ENCODE measurements at regions not wholly inside any gene's neighbourhood (a gene's known extent, or its start where the extent isn't known, plus 50 kb on each side); places are given as distances from the start of the nearest gene placed in this dataset.

DNA sequence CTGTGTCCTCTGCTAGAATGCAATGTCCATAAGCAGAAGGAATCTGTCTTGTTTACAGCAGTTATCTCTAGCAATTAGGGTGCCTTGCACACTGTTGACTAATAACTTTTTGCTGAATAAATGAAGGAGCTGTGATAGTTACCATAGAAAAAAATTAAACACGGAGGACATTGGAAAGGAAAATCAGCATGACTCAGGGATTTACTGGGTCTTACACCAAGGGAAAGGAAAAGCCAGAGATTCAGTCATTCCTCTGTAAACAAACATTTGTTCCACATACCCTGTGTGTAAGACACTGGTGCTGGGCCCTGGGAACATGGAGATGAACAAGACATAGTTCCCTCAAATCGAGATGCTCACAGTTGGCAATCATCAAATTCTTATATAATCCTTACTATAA, 183.3 kb downstream of the PTGER3 start:
- peak in 1 of 2 experiments; percentile 36 for DNase-seq
- TF ChIP-seq GATA1 (IDR thresholded peaks at IDR 0.05; ENCODE audit: low read depth, low read length) (no peak), POLR2A (IDR thresholded peaks at IDR 0.05; ENCODE audit: low read length) (no peak)

- DNase-seq: no peak
- TF ChIP-seq GATA1 (IDR thresholded peaks at IDR 0.05; ENCODE audit: low read depth, low read length): no peak
- no peak for TF ChIP-seq POLR2A (IDR thresholded peaks at IDR 0.05; ENCODE audit: low read length)
Measured at GRCh38 chr1:70866542-70867264, 180.9 kb downstream of the PTGER3 start.

DNA sequence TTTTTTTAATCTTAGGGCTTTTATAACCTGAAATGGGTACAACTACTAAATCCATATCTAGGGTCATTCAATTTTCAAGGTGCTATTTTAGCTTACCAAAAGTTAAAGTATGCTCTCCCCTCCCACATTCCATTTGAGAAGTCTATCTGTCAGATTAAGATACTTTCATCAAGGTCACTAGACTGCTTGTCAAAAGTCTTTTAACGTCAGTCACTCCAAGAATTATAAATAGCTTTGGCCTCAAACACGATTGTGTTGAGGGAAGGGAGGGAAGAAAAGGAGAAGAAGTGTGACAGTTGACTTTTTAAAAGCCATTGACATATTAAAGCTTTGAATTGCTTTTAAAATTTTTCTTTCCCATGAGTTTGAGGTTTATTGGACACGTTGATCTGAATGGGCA, 175.8 kb downstream of the PTGER3 start:
- TF ChIP-seq GATA1 (IDR thresholded peaks at IDR 0.05; ENCODE audit: low read depth, low read length): no peak
- TF ChIP-seq POLR2A (IDR thresholded peaks at IDR 0.05; ENCODE audit: low read length): no peak
- DNase-seq: no peak

DNA sequence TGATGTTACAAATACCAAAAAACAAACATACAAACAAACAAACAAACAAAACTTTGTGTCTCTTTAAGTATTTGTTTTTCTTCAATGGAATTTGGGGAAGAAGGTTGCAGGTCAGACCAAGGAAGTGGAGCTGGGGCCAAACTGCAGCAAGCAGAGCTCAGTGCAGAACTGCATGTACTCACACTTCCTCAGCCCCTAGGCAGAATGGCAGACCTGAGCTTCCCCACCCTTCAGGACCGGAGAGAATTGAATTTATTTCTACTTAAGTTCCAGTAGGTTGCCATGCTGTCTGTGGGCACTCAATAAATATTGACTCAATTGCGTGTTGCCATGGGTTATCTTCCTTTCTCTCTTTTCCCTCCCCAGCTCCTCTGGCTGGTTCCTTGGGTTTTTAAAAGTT, 173.6 kb downstream of the PTGER3 start:
- DNase-seq: no peak
- no peak for TF ChIP-seq GATA1 (IDR thresholded peaks at IDR 0.05; ENCODE audit: low read depth, low read length)
- TF ChIP-seq POLR2A (IDR thresholded peaks at IDR 0.05; ENCODE audit: low read length): no peak

DNA sequence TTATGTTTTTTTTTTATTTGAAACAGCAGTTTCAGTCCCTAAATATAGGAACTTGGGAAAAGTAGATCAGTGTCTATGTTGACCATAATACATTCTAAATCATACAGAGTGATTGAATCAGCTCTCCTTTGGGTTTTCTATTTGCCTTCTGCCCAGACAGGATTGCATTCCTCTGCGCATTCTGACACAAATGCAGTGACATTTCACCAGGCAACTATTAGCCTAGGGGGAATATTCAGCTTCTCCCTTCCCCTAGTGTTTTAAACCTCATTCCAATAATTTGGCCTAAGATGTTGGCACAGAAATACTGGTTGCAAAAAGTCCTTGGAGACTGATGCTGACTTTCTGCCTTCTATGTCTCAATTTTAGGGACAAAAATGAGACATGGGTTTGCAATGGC, 172.8 kb downstream of the PTGER3 start:
- TF ChIP-seq POLR2A (IDR thresholded peaks at IDR 0.05; ENCODE audit: low read length) (no peak), GATA1 (IDR thresholded peaks at IDR 0.05; ENCODE audit: low read depth, low read length) (no peak)
- no peak for DNase-seq

DNA sequence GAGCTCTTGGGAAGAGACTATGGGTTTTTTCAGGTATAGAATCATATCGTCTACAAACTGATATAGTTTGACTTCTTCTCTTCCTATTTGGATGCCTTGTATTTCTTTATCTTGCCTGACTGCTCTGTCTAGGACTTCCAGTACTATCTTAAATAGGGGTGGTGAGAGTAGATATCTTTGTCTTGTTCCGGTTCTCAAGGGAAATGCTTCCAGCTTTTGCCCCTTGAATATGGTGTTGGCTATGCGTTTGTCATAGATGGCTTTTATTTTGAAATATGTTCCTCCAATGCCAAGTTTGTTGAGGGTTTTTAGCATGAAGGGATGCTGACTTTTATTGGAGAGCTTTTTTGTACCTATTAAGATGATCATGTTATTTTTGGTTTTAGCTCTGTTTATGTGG, 170.3 kb downstream of the PTGER3 start:
- TF ChIP-seq GATA1 (IDR thresholded peaks at IDR 0.05; ENCODE audit: low read depth, low read length) (no peak), POLR2A (IDR thresholded peaks at IDR 0.05; ENCODE audit: low read length) (no peak)
- peak in 1 of 2 experiments; percentile 33 for DNase-seq

GRCh38 chr1:70887936-70888335, 159.7 kb downstream of the PTGER3 start:
- no peak for TF ChIP-seq GATA1 (IDR thresholded peaks at IDR 0.05; ENCODE audit: low read depth, low read length)
- no peak for TF ChIP-seq POLR2A (IDR thresholded peaks at IDR 0.05; ENCODE audit: low read length)
- peak in 1 of 2 experiments; percentile 5 for DNase-seq

- TF ChIP-seq GATA1 (IDR thresholded peaks at IDR 0.05; ENCODE audit: low read depth, low read length): no peak
- no peak for TF ChIP-seq POLR2A (IDR thresholded peaks at IDR 0.05; ENCODE audit: low read length)
- DNase-seq: no peak
Measured at GRCh38 chr1:70888722-70889121, 158.9 kb downstream of the PTGER3 start.

- TF ChIP-seq POLR2A (IDR thresholded peaks at IDR 0.05; ENCODE audit: low read length) (no peak), GATA1 (IDR thresholded peaks at IDR 0.05; ENCODE audit: low read depth, low read length) (no peak)
- DNase-seq: peak; percentile 22 to 78
Measured at GRCh38 chr1:70890408-70890807, 157.2 kb downstream of the PTGER3 start.

DNA sequence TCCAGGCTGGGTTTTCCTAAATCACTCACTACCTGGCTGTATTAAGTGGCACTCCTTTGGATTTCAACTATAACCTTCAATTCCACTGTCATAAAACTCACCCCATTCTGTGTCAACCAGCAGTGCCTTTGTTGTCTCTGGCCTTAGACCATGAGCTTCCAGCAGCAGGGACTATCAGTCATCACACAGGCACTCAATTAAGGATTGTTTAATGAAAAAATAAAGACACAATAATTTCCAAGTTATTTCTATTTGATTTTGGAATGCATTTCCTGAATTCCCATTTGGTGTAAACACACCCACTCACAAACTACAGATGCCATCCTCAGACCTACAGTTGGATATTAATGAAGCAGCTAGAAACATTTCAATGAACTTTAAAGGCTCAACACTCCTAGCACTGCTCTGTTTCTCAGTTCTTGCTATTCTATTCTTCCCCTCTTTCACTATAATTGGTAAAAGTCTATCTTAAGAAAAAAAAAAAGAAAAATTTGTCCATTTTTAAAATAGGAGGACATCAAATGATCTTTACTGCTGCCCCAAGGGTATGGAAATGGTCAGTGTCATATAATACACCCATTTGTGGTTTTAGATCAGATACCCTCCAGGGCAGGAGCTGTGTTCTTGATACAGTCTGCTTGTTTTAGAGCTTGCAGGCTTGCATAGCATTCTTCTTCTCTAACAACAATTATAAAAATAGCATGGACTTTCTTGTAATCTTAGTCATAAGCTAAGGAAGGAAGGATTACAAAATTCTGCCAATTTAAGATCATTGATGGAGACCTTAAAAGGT, 156.4 kb downstream of the PTGER3 start:
- DNase-seq: peak in 1 of 2 experiments; percentile 51
- TF ChIP-seq GATA1 (IDR thresholded peaks at IDR 0.05; ENCODE audit: low read depth, low read length): no peak
- no peak for TF ChIP-seq POLR2A (IDR thresholded peaks at IDR 0.05; ENCODE audit: low read length)

DNA sequence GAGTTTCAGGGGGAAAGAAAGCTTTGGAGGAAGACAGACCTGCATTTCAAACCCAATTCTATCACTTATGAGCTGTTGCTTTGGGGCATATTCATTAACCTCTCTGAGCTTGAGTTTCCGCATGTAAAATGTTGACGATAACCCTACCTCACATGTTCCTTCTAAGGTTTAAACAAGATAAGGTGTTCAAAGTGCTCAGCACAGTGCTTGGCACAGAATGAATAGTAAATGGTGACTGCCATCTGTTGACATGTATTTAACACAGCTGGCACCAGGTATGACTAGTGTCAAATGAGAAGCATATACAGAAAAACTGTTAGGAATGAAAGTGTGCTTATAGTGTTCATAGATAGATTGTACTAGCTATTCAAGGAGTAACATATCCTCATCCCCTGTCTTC, 155.5 kb downstream of the PTGER3 start:
- TF ChIP-seq POLR2A (IDR thresholded peaks at IDR 0.05; ENCODE audit: low read length) (no peak), GATA1 (IDR thresholded peaks at IDR 0.05; ENCODE audit: low read depth, low read length) (no peak)
- no peak for DNase-seq

GRCh38 chr1:70892930-70893329, 154.7 kb downstream of the PTGER3 start:
- no peak for DNase-seq
- TF ChIP-seq POLR2A (IDR thresholded peaks at IDR 0.05; ENCODE audit: low read length) (no peak), GATA1 (IDR thresholded peaks at IDR 0.05; ENCODE audit: low read depth, low read length) (no peak)

DNA sequence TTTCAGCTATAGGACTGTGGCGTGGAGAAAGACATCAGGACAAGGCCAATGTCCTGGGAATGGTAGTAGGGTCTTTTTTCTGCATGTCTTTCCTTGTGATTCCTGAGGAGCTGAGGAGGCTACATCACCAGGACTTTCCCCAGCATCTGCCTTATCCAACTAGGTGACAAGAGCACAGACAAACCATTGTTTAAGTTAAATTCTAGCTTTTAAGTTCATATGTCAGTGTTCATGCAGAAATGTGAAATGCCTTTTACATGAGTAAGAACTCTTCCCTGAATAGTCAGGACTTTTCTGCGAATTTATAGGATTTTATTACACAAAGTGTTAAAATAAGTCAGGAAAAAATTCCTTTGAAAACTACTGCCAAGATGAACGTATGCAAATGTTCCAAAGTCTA, 154.2 kb downstream of the PTGER3 start:
- no peak for TF ChIP-seq GATA1 (IDR thresholded peaks at IDR 0.05; ENCODE audit: low read depth, low read length)
- TF ChIP-seq POLR2A (IDR thresholded peaks at IDR 0.05; ENCODE audit: low read length): no peak
- DNase-seq: no peak

- no peak for DNase-seq
- no peak for TF ChIP-seq GATA1 (IDR thresholded peaks at IDR 0.05; ENCODE audit: low read depth, low read length)
- no peak for TF ChIP-seq POLR2A (IDR thresholded peaks at IDR 0.05; ENCODE audit: low read length)
Measured at GRCh38 chr1:70895531-70895930, 152.1 kb downstream of the PTGER3 start.

GRCh38 chr1:70896224-70896623, 151.4 kb downstream of the PTGER3 start:
- peak in 1 of 2 experiments; percentile 25 for DNase-seq
- TF ChIP-seq POLR2A (IDR thresholded peaks at IDR 0.05; ENCODE audit: low read length): no peak
- no peak for TF ChIP-seq GATA1 (IDR thresholded peaks at IDR 0.05; ENCODE audit: low read depth, low read length)

Data from erythroblast (primary cell).